Stimulated activated CD8-positive, alpha-beta memory T cell treated with anti-CD3 and anti-CD28 coated beads, Interleukin-15, amount 100 ng/mL, for 48 hours (primary cell): ENCODE measurements at regions not wholly inside any gene's neighbourhood (a gene's known extent, or its start where the extent isn't known, plus 50 kb on each side); places are given as distances from the start of the nearest gene placed in this dataset.
"Not testable (repeated sequence)": the region's sequence is repeated elsewhere in the genome, so short reads cannot be mapped to it uniquely, and the experiment has no call there.

Experiments
- DNase-seq, 2 donors: peaks; one replicate each; pipeline ENCODE4 v3.0.0-alpha.2; 2020; ENCODE audit warnings: low read depth in 2 of 2

- DNase-seq, result not testable (repeated sequence)
These were observed 70.8 kb downstream of the TBC1D26 start for GRCh38 chr17:15802917-15803316.

DNA sequence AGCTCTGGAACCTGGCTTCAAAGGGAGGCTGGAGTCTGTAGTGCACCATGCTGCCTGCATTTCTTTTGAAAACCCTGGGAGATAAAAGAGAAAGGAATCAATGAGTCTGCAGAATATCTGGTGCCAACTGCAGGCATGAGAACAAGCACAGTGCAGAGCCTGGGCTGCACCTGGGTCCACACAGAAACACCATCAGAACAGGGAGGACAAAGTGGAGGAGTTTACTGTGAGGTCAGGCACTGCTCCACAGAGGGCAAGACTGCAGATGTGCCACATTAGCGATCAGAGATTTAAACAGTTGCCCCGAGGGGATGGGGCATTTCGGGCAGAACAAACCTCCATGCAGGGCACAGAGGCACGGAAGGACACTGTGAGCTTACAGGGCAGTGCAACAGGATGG is 74.7 kb downstream of the TBC1D26 start:
- DNase-seq, result not testable (repeated sequence)

DNA sequence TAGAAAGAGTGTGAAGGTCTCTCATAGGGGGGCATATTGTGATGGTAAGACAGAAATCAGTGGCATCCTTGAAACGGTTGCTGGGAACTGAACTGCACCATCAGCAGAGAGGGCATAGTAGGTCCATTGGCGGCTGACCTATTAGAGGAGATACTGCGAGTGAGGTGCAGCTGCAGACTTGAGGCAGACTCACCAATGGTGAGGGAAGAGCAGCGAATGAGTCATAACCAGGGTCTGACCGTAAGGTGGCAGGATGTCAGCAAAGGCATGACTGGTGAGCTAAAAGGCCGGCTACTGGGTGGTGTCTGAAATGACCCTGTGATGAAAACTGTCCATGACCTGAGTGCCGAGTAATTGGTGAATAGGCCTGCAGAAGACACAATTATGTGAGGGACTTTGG is 81.3 kb downstream of the TBC1D26 start:
- DNase-seq, result not testable (repeated sequence)

- not testable (repeated sequence) for DNase-seq
These were observed 81.9 kb downstream of the TBC1D26 start for GRCh38 chr17:15814003-15814402.

- DNase-seq, result not testable (repeated sequence)
These were observed 85.8 kb downstream of the TBC1D26 start for GRCh38 chr17:15817861-15818260.

DNA sequence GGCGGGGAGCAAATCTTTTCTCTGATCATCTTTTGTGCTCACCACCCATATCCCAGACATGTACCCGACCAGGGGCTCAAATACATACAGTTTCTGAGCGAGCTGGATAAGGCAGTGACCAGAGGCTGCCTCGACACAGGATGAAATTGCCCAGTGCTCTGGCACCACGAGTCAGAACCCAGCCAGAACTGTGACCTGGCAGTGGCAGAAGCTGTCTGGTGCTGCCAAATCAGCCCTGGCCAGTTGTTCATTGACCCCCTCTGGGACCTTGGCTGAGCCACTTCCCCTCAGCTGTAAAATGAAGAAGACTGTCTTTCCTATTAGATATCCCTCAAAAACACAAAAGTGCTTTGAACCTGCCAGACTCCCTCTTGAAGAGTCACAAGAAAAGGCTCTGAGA is 90.2 kb downstream of the TBC1D26 start:
- not testable (repeated sequence) for DNase-seq

DNA sequence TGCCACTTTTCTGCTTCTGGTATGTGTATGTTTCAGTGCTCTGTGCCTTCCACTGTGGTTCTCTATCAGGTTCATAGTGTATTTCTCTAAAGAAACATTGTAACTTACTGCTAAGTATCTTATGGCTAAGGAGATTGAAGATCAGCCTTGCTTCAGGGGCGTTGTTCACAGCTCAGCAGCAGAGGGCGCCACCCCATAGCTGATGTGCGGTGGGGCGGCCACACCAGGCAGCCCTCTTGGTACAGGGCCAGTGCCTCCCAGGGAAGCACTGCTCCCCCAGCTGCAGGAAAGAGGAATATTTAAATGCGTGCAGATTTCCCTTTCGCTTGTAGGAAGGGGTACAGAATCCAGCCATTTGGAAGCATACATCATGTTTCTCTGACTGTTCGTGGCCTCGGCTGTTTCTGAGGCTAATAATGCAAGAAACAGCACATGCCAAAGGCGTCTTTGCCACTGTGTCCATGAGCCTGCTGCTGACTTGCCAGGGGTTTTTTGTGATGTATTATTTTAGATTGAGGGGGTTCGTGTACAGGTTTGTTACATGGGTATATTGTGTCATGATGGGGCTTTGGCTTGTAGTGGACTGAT is 96.7 kb downstream of the TBC1D26 start:
- DNase-seq, result peak; percentile 56 to 59

GRCh38 chr17:15830221-15830620 is 98.1 kb downstream of the TBC1D26 start:
- DNase-seq, result not testable (repeated sequence)

DNA sequence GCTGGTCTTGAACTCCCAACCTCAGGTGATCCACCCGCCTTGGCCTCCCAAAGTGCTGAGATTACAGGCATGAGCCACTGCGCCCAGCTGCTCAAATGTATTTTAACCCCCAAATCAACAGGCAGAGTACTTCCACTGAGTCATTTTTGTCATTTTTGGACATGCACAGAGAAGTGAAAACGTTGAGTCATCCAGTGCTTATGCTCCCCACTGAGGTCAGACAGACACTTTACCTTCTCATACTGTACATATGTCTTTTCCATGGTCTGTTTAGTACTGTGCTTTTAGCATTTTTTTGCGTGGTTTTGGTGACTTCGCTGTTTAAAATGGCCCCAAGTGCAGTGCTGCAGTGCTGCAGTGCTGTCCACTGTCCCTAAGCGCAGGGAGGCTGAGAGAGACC is 99.1 kb downstream of the TBC1D26 start:
- DNase-seq, result not testable (repeated sequence)

DNA sequence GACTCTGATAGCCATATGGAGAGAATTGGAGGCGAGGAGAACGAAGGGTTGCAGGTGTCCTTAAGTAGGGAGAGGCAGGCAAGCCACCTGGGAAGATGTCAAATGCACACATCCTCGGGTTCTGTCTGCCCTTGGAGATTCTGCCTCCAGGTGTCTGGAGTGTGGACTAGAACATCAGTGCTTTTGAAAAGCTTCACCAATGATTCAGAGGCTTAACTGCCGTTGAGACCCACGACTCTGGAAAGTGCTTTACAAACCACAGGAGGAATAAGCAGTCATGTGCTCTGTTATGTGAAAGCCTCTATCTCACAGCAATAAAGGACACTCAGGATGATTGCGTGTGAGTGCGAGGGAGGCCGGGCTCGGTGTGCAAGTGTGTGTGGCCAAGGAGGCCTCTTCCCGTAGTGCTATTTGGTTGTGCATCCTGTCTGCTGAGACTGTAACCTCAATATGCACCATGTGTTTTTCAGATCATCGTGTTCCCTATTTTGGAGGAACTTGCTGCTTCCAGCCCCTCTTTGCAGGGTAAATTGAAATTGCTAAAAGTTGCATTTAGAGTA is 100.9 kb downstream of the TBC1D26 start:
- DNase-seq, result not testable (repeated sequence)

DNA sequence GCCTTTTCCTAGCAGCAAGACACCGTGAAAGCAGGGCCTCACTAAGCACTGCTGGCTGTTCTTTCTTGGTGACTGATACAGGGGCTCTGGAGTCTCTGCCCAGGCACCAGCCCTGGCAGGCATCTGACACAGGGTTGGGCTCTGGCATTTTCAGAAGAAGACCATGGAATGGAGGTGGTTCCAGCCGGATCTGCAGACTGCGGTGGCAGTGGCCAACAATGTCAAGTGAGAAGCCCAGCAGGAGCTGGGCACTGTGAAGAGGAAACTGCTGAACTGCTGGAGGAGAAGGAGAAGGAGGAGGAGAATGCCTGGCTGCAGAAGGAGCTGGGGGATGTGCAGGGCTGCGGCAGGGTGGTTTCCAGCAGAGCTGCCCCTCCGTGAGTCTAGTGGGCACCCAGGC is 101.8 kb downstream of the TBC1D26 start:
- not testable (repeated sequence) for DNase-seq

DNA sequence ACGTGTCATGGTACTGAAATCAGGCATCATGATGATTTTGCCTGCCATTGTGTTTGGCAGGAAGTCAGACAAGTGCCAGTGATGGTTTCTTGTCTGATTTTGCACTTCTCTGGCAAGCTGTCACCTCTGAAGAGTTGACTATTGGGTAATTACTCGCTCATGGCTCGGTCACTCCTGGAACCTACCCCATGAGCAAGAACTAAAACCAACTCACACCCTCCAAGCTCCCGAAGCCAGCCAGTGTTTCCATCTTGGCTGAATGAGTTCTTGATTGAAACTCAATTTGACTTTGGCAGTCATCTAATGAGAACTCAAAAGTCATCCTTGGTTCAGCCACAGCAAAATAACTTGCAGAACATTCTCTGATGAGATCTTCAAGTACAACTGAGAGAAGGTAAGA is 103.4 kb downstream of the TBC1D26 start:
- not testable (repeated sequence) for DNase-seq

DNA sequence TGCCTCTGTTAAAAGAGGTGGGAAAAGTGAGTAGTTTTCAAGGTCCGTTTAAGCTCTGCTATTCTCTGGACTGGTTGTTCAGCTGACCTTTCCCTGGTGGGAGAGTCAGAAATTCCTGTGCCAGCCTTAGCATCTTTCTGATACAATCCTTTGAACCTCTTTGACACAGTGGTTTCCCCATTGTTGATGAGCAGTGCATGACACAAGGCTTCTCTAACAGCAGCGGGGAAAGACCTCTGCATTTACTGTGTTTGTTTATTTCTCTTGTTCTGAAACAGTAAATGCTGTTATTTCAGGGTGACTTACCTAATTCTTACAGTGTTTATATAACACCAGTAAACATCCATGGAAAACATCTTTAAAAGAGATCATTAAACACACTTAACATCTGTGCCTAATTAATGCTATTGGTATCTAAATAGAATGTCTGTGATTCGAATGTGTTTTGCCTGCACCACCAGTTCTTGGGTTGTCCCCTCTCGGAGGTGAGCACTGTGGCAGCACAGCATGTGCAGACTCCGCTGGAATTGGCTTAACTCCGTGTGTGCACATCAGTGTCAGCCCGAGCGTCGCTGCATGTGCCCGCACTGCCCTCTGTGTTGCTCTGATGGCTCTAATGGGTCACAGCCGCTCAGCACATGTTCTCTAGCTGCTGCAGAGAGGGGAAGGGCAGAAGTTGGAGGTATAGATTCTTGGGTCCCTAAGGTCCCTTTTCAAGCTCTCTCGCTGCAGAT is 104.3 kb downstream of the TBC1D26 start:
- DNase-seq, result not testable (repeated sequence)

DNA sequence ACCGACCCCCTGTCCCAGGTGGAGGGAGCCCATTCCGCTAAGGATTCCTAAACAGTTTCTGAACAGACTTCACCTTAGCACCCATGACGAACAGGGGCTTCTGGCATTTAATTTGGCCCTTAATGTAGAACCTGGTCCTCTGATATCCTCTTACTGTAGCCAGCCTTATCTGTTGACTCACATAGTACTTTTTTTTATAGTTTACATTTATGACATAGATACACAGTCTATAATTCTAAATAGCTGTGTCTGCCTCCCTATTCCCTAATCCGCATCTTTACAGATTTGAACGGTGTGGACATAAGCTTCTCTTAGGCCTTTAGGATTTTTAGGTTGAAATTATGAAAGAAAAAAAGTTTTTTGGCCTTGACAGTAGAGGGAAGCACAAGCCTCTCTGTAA is 104.9 kb downstream of the TBC1D26 start:
- DNase-seq, result not testable (repeated sequence)

- not testable (repeated sequence) for DNase-seq
These were observed 97.3 kb upstream of the ADORA2B start for GRCh38 chr17:15847447-15848229.

DNA sequence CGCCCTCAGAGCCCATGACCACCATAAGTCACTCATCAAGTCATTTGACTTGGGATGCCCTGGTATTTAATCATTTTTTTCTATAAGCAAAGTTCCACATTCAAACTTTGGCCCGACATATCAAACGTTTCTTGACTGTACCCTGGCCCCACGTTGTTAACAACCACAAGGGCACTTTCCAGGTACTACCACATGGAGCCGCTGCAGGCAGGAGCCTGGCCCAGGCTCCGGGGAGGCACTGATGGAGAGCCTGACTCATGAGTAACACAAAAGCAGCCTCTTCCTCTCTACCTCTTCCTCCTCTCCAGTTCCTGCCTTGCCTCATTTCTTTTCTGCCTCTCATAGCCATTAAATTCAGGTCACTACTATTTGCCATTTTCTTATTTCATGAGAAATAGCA is 95.9 kb upstream of the ADORA2B start:
- peak; percentile 43 to 47 for DNase-seq

GRCh38 chr17:15850071-15850470 is 94.9 kb upstream of the ADORA2B start:
- not testable (repeated sequence) for DNase-seq

GRCh38 chr17:15850687-15851086 is 94.2 kb upstream of the ADORA2B start:
- not testable (repeated sequence) for DNase-seq

DNA sequence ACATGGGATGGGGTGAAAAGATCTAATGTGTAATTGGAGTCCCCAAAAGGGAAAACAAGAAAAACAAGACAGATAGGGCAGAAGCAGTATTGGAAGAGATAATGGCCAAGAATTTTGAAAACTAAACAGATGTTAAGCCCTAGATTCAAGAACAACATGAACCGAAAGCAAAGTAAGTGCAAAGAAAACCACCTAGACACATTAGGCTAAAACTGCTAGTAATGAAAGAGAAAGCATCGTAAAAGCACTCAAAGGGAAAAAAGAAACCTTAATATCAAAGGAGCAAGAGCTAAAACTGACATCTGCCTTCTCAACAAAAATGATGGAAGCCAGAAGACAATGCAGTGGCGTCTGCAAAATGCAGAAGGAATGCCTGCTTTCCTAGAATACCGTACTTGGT is 92.1 kb upstream of the ADORA2B start:
- not testable (repeated sequence) for DNase-seq

- DNase-seq, result not testable (repeated sequence)
These were observed 88.7 kb upstream of the ADORA2B start for GRCh38 chr17:15856191-15856590.

GRCh38 chr17:15856745-15857144 is 88.2 kb upstream of the ADORA2B start:
- DNase-seq, result not testable (repeated sequence)

GRCh38 chr17:15858082-15858481 is 86.8 kb upstream of the ADORA2B start:
- not testable (repeated sequence) for DNase-seq
